H1 (cell line): ENCODE measurements at regions not wholly inside any gene's neighbourhood (a gene's known extent, or its start where the extent isn't known, plus 50 kb on each side); places are given as distances from the start of the nearest gene placed in this dataset.

Experiments used
- CTCF ChIA-PET: fragments of 300-600 bp; sonication (Branson Sonifier 250); formaldehyde crosslinking; loops from one replicate; lab custom pipeline; 2021; ENCODE audit not compliant: partially characterized antibody; lab: Charles Lee
- POLR2A ChIA-PET: fragments of 300-600 bp; sonication (Branson Sonifier 250); formaldehyde crosslinking; loops from one replicate; lab custom pipeline; 2021; ENCODE audit warnings: inconsistent platforms; ENCODE audit not compliant: partially characterized antibody; lab: Charles Lee
- DNase-seq, 2 experiments: peaks; one replicate each; pipeline versions ENCODE4 v3.0.0 to v3.0.0-alpha.2; 2010 to 2022; ENCODE audit warnings: low spot score in 2 of 2, low read depth in 1 of 2, mixed read lengths in 1 of 2
- FAIRE-seq: peaks from 2 replicates; lab custom pipeline; 2011; peaks lifted over from hg19 to GRCh38; lab: Jason Lieb, UNC
- H2AFZ ChIP-seq: 2 replicates; pipeline ENCODE4 v1.8.1; 2012; ENCODE audit warnings: low read length, inconsistent platforms
- H2AK5ac ChIP-seq: 2 replicates; pipeline ENCODE4 v1.6.1; 2013; ENCODE audit warnings: low read depth, low read length
- H2BK120ac ChIP-seq: replicated peaks from 2 replicates; pipeline ENCODE3; 2013; ENCODE audit warnings: low read depth, low read length, inconsistent platforms
- H2BK12ac ChIP-seq: 2 replicates; pipeline ENCODE4 v1.6.1; 2013; ENCODE audit warnings: low read depth, low read length
- H2BK15ac ChIP-seq: 2 replicates; pipeline ENCODE4 v1.6.1; 2013; ENCODE audit warnings: low read length
- H2BK20ac ChIP-seq: 2 replicates; pipeline ENCODE4 v1.6.1; 2013; ENCODE audit warnings: low read length
- H2BK5ac ChIP-seq: 2 replicates; pipeline ENCODE4 v1.6.1; 2013; ENCODE audit warnings: low read depth, low read length
- H3K14ac ChIP-seq: 2 replicates; pipeline ENCODE4 v1.6.1; 2013; ENCODE audit warnings: inconsistent platforms; ENCODE audit not compliant: insufficient read length
- H3K18ac ChIP-seq: 2 replicates; pipeline ENCODE4 v1.6.1; 2013; ENCODE audit warnings: low read length; ENCODE audit errors: extremely low read depth
- H3K23ac ChIP-seq: 2 replicates; pipeline ENCODE4 v1.6.1; 2013; ENCODE audit warnings: inconsistent platforms; ENCODE audit not compliant: insufficient read length
- H3K23me2 ChIP-seq: 2 replicates; pipeline ENCODE4 v1.6.1; 2013; ENCODE audit warnings: low read depth, low read length
- H3K27ac ChIP-seq: 2 replicates; pipeline ENCODE4 v1.6.1; 2011; ENCODE audit warnings: low read depth, low read length, inconsistent platforms
- H3K27me3 ChIP-seq, 4 experiments: replicated peaks in 1 of 4; 1 replicate in 1 of 4; 2 replicates in 3 of 4; pipeline versions ENCODE4 v1.6.1 to v1.8.1; 2011 to 2013; ENCODE audit warnings: low read length in 3 of 4, mild to moderate bottlenecking in 3 of 4, inconsistent platforms in 2 of 4, mixed read lengths in 2 of 4, moderate library complexity in 1 of 4; ENCODE audit not compliant: control insufficient read depth in 3 of 4, insufficient read depth in 3 of 4; ENCODE audit errors: extremely low read depth in 1 of 4
- H3K36me3 ChIP-seq, 4 experiments: 2 replicates each; pipeline versions ENCODE4 v1.6.1 to v1.8.1; 2011 to 2013; ENCODE audit warnings: mild to moderate bottlenecking in 4 of 4, low read length in 3 of 4, moderate library complexity in 2 of 4, control low read depth in 1 of 4, inconsistent platforms in 1 of 4; ENCODE audit not compliant: insufficient read depth in 4 of 4, control insufficient read depth in 2 of 4
- H3K4ac ChIP-seq: replicated peaks from 2 replicates; pipeline ENCODE3; 2013; ENCODE audit warnings: low read length, low read depth, mixed read lengths, inconsistent platforms; ENCODE audit not compliant: insufficient read length
- H3K4me1 ChIP-seq, 4 experiments: replicated peaks in 1 of 4; 1 replicate in 1 of 4; 2 replicates in 3 of 4; pipeline versions ENCODE4 v1.6.1 to v1.8.1; 2011 to 2013; ENCODE audit warnings: low read length in 3 of 4, inconsistent platforms in 2 of 4, mixed read lengths in 1 of 4; ENCODE audit not compliant: insufficient read depth in 4 of 4, control insufficient read depth in 3 of 4
- H3K4me2 ChIP-seq, 2 experiments: 2 replicates each; pipeline versions ENCODE4 v1.6.1 to v1.8.1; 2011 to 2013; ENCODE audit warnings: low read depth in 2 of 2, low read length in 2 of 2, control low read depth in 1 of 2, inconsistent platforms in 1 of 2, mild to moderate bottlenecking in 1 of 2; ENCODE audit not compliant: insufficient read depth in 1 of 2
- H3K4me3 ChIP-seq, 4 experiments: fragments of 200-600, 300-600 bp in 1 of 4; sonication (generic), shearing (Covaris generic), sonication (Bioruptor Twin) in 1 of 4; 2 replicates each; pipeline versions ENCODE4 v1.5.1 to v1.8.1; 2011 to 2016; ENCODE audit warnings: low read length in 4 of 4, low read depth in 3 of 4, control low read depth in 2 of 4, inconsistent platforms in 2 of 4, mild to moderate bottlenecking in 2 of 4, mixed read lengths in 1 of 4, moderate library complexity in 1 of 4; ENCODE audit not compliant: insufficient read depth in 2 of 4; ENCODE audit errors: extremely low read depth in 1 of 4
- H3K56ac ChIP-seq: replicated peaks from 2 replicates; pipeline ENCODE3; 2013; ENCODE audit warnings: low read depth, mild to moderate bottlenecking, mixed read lengths, low read length, inconsistent platforms; ENCODE audit not compliant: insufficient read length
- H3K79me1 ChIP-seq: 2 replicates; pipeline ENCODE4 v1.6.1; 2013; ENCODE audit warnings: low read depth, low read length, control low read depth
- H3K79me2 ChIP-seq, 2 experiments: 2 replicates each; pipeline versions ENCODE4 v1.6.1 to v1.8.1; 2012 to 2013; ENCODE audit warnings: low read length in 2 of 2, mild to moderate bottlenecking in 2 of 2, inconsistent platforms in 1 of 2; ENCODE audit not compliant: insufficient read depth in 2 of 2, control insufficient read depth in 1 of 2
- H3K9ac ChIP-seq, 4 experiments: replicated peaks in 1 of 4; 1 replicate in 1 of 4; 2 replicates in 3 of 4; pipeline versions ENCODE4 v1.6.1 to v1.8.1; 2011 to 2013; ENCODE audit warnings: low read depth in 3 of 4, low read length in 3 of 4, control low read depth in 2 of 4, mild to moderate bottlenecking in 2 of 4, moderate library complexity in 2 of 4, inconsistent platforms in 1 of 4; ENCODE audit errors: extremely low read depth in 1 of 4
- H3K9me3 ChIP-seq, 2 experiments: 2 replicates each; pipeline versions ENCODE4 v1.6.1 to v1.8.1; 2012 to 2013; ENCODE audit warnings: mild to moderate bottlenecking in 2 of 2, moderate library complexity in 2 of 2, control low read depth in 1 of 2, inconsistent platforms in 1 of 2, low read depth in 1 of 2, low read length in 1 of 2, mixed read lengths in 1 of 2; ENCODE audit not compliant: insufficient read depth in 2 of 2
- H4K20me1 ChIP-seq, 2 experiments: replicated peaks in 1 of 2; 2 replicates each; pipeline versions ENCODE3 to v1.8.1; 2011 to 2013; ENCODE audit warnings: inconsistent platforms in 2 of 2, low read length in 2 of 2, mild to moderate bottlenecking in 1 of 2; ENCODE audit not compliant: insufficient read depth in 2 of 2, control insufficient read depth in 1 of 2
- H4K5ac ChIP-seq: 2 replicates; pipeline ENCODE4 v1.6.1; 2013; ENCODE audit warnings: low read length, low read depth, mixed read lengths, inconsistent platforms; ENCODE audit not compliant: insufficient read length
- H4K8ac ChIP-seq: 2 replicates; pipeline ENCODE4 v1.8.0; 2013; ENCODE audit warnings: mild to moderate bottlenecking, moderate library complexity, low read length, inconsistent platforms; ENCODE audit not compliant: insufficient read depth; ENCODE audit errors: extremely low read depth
- H4K91ac ChIP-seq: replicated peaks from 2 replicates; pipeline ENCODE3; 2013; ENCODE audit warnings: low read length, mixed read lengths, inconsistent platforms; ENCODE audit not compliant: insufficient read length
- CBX5 ChIP-seq: fragments of 300-800, 300-1000 bp; sonication (generic); IDR thresholded peaks from 2 replicates; pipeline ENCODE4 v1.7.1; 2016; ENCODE audit warnings: antibody characterized with exemption, low read length, low read depth
- CHD1 ChIP-seq: IDR thresholded peaks from 2 replicates; pipeline ENCODE4 v1.6.1; 2012; ENCODE audit warnings: low read depth, low read length, improper control_type of control experiment
- GABPA ChIP-seq: IDR thresholded peaks from 2 replicates; pipeline ENCODE4 v1.6.1; 2011; ENCODE audit warnings: mild to moderate bottlenecking, low read length, moderate library complexity, borderline replicate concordance; ENCODE audit not compliant: insufficient read depth
- RXRA ChIP-seq: IDR thresholded peaks from 2 replicates; pipeline ENCODE4 v1.6.1; 2011; ENCODE audit warnings: low read depth, mild to moderate bottlenecking, low read length, moderate library complexity; ENCODE audit not compliant: insufficient read depth
- TBP ChIP-seq: IDR thresholded peaks from 2 replicates; pipeline ENCODE4 v1.6.1; 2011; ENCODE audit warnings: low read depth, low read length, improper control_type of control experiment
- TCF12 ChIP-seq: IDR thresholded peaks from 2 replicates; pipeline ENCODE4 v1.6.1; 2011; ENCODE audit warnings: low read depth, mild to moderate bottlenecking, low read length
- WGBS, 2 experiments: shearing (Covaris generic) in 1 of 2; methylation state at CpG; one replicate each; pipeline versions ENCODE4 v1.1.6 to v1.1.7; 2013 to 2015; ENCODE audit warnings: low lambda C conversion rate in 2 of 2, mixed read lengths in 2 of 2, inconsistent platforms in 1 of 2, low coverage in 1 of 2, missing lambda C conversion rate in 1 of 2; ENCODE audit not compliant: insufficient replicate concordance in 2 of 2, insufficient coverage in 1 of 2, insufficient read length in 1 of 2; ENCODE audit errors: extremely low coverage in 1 of 2, missing lambda C conversion rate in 1 of 2; 5-methylcytosine and 5-hydroxymethylcytosine counted together

- H3K4me2 ChIP-seq: no peak overlapping the region
- no peak overlapping the region for H3K56ac ChIP-seq
- WGBS, 2 experiments: 83% methylated on average over 4 of the region's 4 CpGs; no CpG with 5 or more reads in 1 of the 2 experiments
- no peak overlapping the region for H4K5ac ChIP-seq
- H3K18ac ChIP-seq: no peak overlapping the region
- H2BK5ac ChIP-seq: no peak overlapping the region
- no peak for FAIRE-seq
- ChIA-PET POLR2A (no interaction called here), CTCF (interaction anchor here (1.6 kb wide), 1 partner anchor 40 kb away, joined by 4 read pairs; no protein-coding TSS in a partner anchor)
- H3K9ac ChIP-seq: no peak overlapping the region
- H3K9me3 ChIP-seq: no peaks in the 10 kb centered on the region; a peak in 1 of 4 replicates
- no peaks in the 10 kb centered on the region for H4K20me1 ChIP-seq
- no peaks in the 10 kb centered on the region for H3K4me1 ChIP-seq
- H2BK20ac ChIP-seq: no peak overlapping the region
- H3K4me3 ChIP-seq: no peak overlapping the region
- no peaks in the 10 kb centered on the region for H3K79me2 ChIP-seq
- H4K8ac ChIP-seq: no peak overlapping the region
- H3K23me2 ChIP-seq: no peaks in the 10 kb centered on the region
- TF ChIP-seq RXRA (no peak), CBX5 (no peak), CHD1 (no peak), TCF12 (no peak), GABPA (no peak), TBP (no peak)
- TF ChIP-seq, all 59 proteins: peak for 0
- Histone ChIP-seq H2BK120ac (no peak overlapping the region), H3K4ac (no peak overlapping the region), H3K27ac (no peak overlapping the region), H2BK12ac (no peak overlapping the region), H3K14ac (no peak overlapping the region), H3K23ac (no peak overlapping the region), H2AK5ac (no peak overlapping the region), H4K91ac (no peak overlapping the region), H3K27me3 (peaks cover 0 to 1% (median 0%) of the 10 kb centered on the region in 4 experiments; a peak in 1 of 7 replicates), H3K36me3 (no peaks in the 10 kb centered on the region), H2BK15ac (no peak overlapping the region), H3K79me1 (no peaks in the 10 kb centered on the region), H2AFZ (no peak overlapping the region)
- no peak for DNase-seq
Measured at GRCh38 chr16:9337308-9338032, 246.0 kb downstream of the HAPSTR1 start.
